Endothelial cell (in vitro differentiated cells): ENCODE measurements at regions not wholly inside any gene's neighbourhood (a gene's known extent, or its start where the extent isn't known, plus 50 kb on each side); places are given as distances from the start of the nearest gene placed in this dataset.

Experiments
- DNase-seq: peaks from one replicate; pipeline ENCODE4 v3.0.0; 2021; ENCODE audit warnings: low spot score
- H3K27ac Mint-ChIP-seq: one replicate; pipeline ENCODE4 v1.8.0; 2021; ENCODE audit warnings: mixed read lengths, inconsistent platforms; ENCODE audit not compliant: unreplicated experiment
- H3K27me3 Mint-ChIP-seq: one replicate; pipeline ENCODE4 v1.8.0; 2021; ENCODE audit warnings: mild to moderate bottlenecking, moderate library complexity, mixed read lengths, inconsistent platforms; ENCODE audit not compliant: unreplicated experiment
- H3K36me3 Mint-ChIP-seq: one replicate; pipeline ENCODE4 v1.8.0; 2021; ENCODE audit warnings: mild to moderate bottlenecking, low read depth, mixed read lengths, inconsistent platforms; ENCODE audit not compliant: unreplicated experiment
- H3K4me1 Mint-ChIP-seq: one replicate; pipeline ENCODE4 v1.8.0; 2021; ENCODE audit warnings: mild to moderate bottlenecking, mixed read lengths, inconsistent platforms; ENCODE audit not compliant: unreplicated experiment
- H3K4me3 Mint-ChIP-seq: one replicate; pipeline ENCODE4 v1.8.0; 2021; ENCODE audit warnings: mild to moderate bottlenecking, mixed read lengths, inconsistent platforms; ENCODE audit not compliant: unreplicated experiment
- H3K9me3 Mint-ChIP-seq: one replicate; pipeline ENCODE4 v1.8.0; 2021; ENCODE audit warnings: mixed read lengths, inconsistent platforms; ENCODE audit not compliant: unreplicated experiment
- CTCF ChIP-seq: fragments of 200-600 bp; sonication (generic); IDR thresholded peaks from one replicate; pipeline ENCODE4 v1.5.0; 2021; ENCODE audit warnings: antibody characterized with exemption; ENCODE audit not compliant: unreplicated experiment

- Mint-ChIP-seq H3K27me3 (no peaks in the 10 kb centered on the region), H3K9me3 (no peaks in the 10 kb centered on the region), H3K4me3 (no peak overlapping the region), H3K27ac (no peak overlapping the region), H3K4me1 (no peaks in the 10 kb centered on the region), H3K36me3 (no peaks in the 10 kb centered on the region)
- no peak for TF ChIP-seq CTCF
- DNase-seq, result no peak
These were observed 551.3 kb downstream of the CMPK2 start for GRCh38 chr2:6314218-6314960.

GRCh38 chr2:6325616-6326015, 540.1 kb downstream of the CMPK2 start:
- TF ChIP-seq CTCF, result no peak
- H3K27ac Mint-ChIP-seq, result no peak overlapping the region
- DNase-seq, result no peak
- no peaks in the 10 kb centered on the region for H3K36me3 Mint-ChIP-seq
- H3K4me3 Mint-ChIP-seq, result no peak overlapping the region
- no peaks in the 10 kb centered on the region for H3K9me3 Mint-ChIP-seq
- no peaks in the 10 kb centered on the region for H3K27me3 Mint-ChIP-seq
- no peaks in the 10 kb centered on the region for H3K4me1 Mint-ChIP-seq

- Mint-ChIP-seq H3K4me1 (no peaks in the 10 kb centered on the region), H3K4me3 (no peak overlapping the region), H3K9me3 (no peaks in the 10 kb centered on the region), H3K27ac (no peak overlapping the region), H3K36me3 (no peaks in the 10 kb centered on the region), H3K27me3 (no peaks in the 10 kb centered on the region)
- no peak for TF ChIP-seq CTCF
- DNase-seq, result no peak
These were observed 538.7 kb downstream of the CMPK2 start for GRCh38 chr2:6326958-6327357.

GRCh38 chr2:6336752-6337471, 528.8 kb downstream of the CMPK2 start:
- Mint-ChIP-seq H3K27me3 (no peaks in the 10 kb centered on the region), H3K4me3 (no peak overlapping the region), H3K36me3 (no peaks in the 10 kb centered on the region), H3K4me1 (no peaks in the 10 kb centered on the region), H3K9me3 (no peaks in the 10 kb centered on the region), H3K27ac (no peak overlapping the region)
- DNase-seq, result no peak
- no peak for TF ChIP-seq CTCF

GRCh38 chr2:6337472-6337820, 528.3 kb downstream of the CMPK2 start:
- Mint-ChIP-seq H3K27me3 (no peaks in the 10 kb centered on the region), H3K9me3 (no peaks in the 10 kb centered on the region), H3K4me3 (no peak overlapping the region), H3K4me1 (no peaks in the 10 kb centered on the region), H3K36me3 (no peaks in the 10 kb centered on the region), H3K27ac (no peak overlapping the region)
- no peak for DNase-seq
- no peak for TF ChIP-seq CTCF
